GM19239 (cell line): ENCODE measurements at regions not wholly inside any gene's neighbourhood (a gene's known extent, or its start where the extent isn't known, plus 50 kb on each side); places are given as distances from the start of the nearest gene placed in this dataset.

Experiments used
- DNase-seq: peaks from one replicate; pipeline ENCODE4 v3.0.0; 2011; ENCODE audit warnings: low spot score; ENCODE audit not compliant: insufficient read length
- FAIRE-seq: peaks from 2 replicates; lab custom pipeline; 2011; peaks lifted over from hg19 to GRCh38; lab: Jason Lieb, UNC

- DNase-seq (no peak), FAIRE-seq (no peak)
Observed at GRCh38 chr10:130543794-130544193, 407.6 kb downstream of the GLRX3 start.

DNA sequence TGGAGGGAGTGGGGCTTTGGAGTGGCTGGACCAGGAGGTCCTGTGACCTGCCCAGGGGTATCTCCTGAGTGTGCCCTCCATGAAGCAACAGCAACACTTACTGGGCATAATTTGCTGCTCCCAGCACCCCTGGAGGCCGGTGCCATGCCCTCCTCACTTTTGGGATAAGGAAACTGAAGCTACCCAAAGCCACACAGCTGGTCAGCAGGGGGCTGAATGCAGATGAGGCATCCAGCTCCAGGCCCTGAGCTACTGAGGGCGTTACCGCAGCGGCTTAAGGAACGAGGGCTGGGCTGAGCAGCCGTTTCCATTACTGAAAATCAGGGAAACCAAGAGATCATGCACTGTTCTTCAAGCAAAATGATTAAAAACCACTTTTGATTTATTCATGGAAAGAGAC is 408.9 kb downstream of the GLRX3 start:
- DNase-seq (no peak), FAIRE-seq (no peak)

DNA sequence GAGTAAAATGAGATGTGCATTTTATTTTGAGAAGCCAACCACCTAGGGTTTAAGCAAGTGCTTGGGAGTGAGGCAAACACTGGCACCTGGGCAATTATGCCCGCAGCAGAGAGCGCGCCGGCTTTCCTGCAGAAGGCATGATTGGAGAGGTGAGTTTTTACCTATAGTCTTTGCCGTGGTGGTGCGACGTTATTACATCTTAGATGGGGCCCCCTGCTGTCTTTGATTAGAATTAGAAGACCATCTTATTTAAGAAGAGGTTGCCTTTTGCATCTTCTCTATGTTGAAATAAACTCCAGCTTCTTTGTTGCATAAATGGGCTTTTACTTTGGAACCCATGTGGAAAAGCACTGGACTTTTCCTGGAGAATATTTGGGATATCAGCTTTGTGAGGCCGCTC is 409.5 kb downstream of the GLRX3 start:
- FAIRE-seq (no peak), DNase-seq (no peak)

- DNase-seq (no peak), FAIRE-seq (no peak)
Observed at GRCh38 chr10:130546841-130547240, 410.6 kb downstream of the GLRX3 start.

GRCh38 chr10:130547368-130547767 is 411.2 kb downstream of the GLRX3 start:
- no peak for FAIRE-seq
- no peak for DNase-seq

DNA sequence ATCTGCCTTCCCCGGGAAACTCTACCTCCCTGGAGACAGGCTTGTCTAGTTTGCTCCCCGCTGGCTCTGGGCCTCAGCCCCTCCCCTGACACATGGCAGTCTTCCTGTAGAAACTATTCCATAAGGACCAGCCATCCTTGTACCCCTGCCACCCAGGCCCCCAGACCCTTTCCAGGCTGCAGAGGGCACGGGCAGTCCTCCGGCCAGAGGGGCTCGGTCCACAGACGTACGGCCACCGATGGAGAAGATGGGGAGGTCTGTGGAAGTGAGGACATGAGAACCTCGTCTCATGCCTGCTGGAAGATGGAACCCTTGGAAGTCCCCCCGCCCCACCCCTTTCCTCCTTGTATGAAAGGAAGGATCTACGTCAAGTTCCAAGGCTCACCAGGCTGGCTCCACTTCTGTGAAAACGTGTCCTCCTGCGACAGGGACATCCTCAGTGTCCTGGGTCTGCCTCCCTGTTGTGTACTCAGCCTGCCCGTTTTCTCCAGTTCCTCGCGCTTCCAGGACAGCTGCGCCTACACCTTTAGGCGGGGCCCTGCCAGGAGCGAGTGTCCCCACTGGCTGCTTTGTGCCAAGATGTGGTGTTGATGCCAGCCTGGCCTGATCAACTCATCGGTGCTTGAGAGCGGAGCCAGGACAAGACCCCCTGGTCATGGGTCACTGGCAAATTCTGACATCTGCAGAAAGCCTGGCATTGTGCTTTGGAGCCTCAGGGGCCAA is 414.9 kb downstream of the GLRX3 start:
- FAIRE-seq, result no peak
- no peak for DNase-seq

DNA sequence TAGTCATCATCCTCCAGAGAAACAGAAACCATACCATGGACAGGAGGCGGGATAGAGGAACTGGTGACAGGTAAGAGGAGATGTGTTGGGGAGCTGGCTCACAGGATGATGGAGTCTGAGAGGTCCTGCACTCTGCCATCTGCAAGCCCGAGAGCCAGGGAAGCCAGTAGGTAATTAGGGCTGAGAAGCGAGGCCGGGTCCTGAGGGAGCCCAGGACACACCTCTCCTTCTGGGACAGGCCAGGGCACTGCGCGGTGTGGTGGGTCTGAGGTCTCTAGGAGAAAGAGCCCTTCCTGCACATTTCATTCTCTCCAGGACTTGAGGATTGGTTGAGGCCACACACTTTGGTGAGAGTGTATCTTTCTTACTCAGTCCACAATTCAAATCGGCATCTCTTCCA is 415.5 kb downstream of the GLRX3 start:
- FAIRE-seq, result no peak
- no peak for DNase-seq

DNA sequence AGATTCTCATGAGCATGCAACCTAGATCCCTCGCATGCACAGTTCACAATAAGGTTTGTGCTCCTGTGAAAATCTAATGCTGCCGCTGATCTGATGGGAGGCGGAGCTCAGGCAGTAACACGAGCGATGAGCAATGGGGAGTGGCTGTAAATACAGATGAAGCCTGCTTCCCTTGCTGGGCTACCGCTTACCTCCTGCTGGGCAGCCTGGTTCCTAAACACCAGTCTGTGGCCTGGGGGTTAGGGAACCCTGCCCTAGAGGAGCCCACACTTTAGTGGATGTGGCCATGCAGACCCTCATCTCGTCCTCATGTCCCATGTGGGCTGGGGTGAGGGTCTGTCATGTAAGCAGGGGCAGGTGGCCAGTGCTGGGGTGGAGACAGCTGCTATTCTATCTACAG is 417.6 kb downstream of the GLRX3 start:
- DNase-seq, result no peak
- no peak for FAIRE-seq

DNA sequence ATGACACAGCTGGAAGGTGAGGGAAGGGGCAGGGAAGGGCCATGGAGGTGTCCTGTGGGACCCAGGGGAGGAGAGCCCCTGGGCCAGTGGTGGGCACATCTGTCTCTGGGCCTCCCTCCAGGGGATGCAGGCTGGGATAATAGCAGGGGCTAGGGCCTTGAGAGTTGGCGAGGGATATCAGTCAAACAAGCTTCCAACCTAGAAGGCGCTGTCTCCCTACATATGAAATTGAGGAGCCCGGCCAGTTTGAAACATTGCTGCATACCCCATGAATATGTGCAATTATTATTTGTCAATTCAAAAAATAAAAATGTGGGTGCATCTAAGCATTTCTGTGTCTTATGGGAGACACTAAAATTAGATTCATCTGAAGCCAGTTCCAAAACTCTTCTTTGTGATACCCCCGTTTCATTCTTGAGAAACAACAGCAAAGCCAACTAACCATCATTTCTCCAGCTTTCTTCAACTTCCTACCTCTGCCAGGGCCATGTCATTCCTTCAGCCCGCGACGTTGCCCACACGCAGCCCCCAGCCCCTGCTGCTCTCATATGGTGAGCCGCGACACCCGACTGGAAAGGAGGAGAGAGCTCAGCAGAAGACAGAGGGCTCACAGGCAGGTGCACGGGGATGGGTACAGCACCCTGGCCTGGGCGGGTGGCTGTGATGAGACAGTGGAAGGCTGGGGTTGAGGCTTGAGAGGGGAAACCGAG is 418.7 kb downstream of the GLRX3 start:
- FAIRE-seq (no peak), DNase-seq (no peak)

DNA sequence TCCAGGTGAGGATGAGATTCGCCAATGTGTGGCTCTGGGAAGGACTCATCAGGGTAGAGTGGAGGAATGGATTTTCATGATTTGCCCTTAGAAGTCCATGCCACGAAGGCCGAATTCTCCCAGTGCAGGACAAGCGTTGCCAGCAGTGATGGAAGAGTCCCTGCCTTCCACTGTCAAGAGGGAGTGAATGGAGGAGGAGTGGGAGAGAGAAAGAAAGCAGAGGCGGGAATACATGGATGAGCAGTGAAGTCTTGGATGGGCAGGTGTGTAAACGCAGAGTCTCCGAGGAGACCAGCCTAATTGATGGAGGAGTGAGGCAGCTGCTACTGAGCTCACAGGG is 419.2 kb downstream of the GLRX3 start:
- FAIRE-seq, result no peak
- no peak for DNase-seq

GRCh38 chr10:130557181-130557845 is 421.1 kb downstream of the GLRX3 start:
- DNase-seq (no peak), FAIRE-seq (no peak)

DNA sequence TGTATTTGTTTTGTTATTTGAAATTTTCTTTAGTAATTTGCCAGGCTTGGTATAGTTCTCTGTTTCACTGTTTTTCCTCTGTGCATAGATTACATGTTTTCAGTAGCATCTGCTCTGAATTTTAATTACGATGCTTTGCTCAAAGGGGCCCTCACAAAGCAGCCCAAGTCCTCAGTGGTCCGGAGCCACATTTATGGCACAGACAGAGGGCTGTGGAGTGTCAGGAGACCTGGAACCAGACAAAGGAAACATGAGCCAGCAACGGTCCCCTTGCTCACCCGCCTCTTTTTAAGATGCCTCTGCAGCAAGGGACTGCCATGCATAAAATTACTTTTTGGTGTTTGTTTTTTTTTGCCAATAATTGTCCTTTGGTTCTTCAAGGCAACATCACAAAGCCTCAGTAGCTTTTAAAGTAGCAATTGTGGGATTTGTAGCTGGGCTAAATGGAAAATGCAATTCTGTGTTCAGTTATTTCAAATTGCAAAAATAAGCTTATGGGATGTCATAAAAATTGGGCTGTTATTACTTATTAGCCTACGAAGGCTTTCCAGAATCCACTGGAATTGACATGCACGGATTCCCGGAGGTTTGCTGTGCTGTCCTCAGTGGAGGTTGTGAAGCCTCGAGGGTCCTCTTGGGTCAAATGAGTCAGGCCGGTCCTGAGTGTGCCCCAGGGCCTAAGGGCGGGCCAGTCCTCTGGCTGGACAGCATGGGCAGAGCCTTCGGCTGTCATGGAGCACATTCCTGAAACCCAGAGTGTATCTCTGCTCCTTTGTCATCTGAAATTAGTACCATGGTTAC is 422.8 kb downstream of the GLRX3 start:
- FAIRE-seq (no peak), DNase-seq (no peak)

GRCh38 chr10:130559547-130559880 is 423.3 kb downstream of the GLRX3 start:
- no peak for FAIRE-seq
- no peak for DNase-seq

DNA sequence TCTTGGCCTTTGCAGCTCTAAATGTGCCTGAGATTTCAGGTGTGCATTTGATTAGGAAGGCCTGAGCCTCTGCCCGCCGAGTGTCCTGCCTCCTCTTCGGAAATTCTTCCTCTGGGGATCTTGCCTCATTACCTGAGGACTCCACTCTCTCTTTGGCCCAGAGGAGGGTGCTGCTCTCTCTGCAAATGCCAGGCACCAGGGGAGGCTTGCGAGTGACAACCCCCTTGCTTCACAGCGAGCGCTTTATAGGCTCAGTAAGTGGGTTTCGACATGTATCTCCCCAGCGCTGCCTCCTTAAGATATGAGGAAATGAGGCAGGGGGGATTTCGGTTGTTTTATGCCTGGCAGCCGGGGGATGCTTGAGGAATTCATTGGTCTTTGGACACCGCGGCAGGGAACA is 423.9 kb downstream of the GLRX3 start:
- no peak for FAIRE-seq
- no peak for DNase-seq

DNA sequence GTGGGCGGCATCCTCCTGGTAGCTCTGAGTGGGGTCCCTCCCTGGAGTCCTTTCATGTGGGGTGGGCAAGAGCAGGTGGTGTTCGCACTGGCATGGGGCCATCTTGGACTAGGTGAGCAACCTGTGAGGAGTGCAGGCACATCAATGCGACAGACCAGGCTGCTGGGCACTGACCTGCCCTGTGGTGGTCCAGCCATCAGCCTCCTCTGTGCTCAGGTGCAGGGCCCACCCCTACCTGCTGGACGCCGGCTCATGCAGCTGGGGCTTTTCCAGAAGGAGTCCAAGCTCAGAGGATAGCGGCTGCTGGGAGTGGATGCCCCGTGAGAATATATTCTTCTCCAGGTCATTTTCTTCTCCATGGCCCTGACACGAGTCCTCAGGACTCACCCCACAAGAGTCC is 424.4 kb downstream of the GLRX3 start:
- DNase-seq (no peak), FAIRE-seq (no peak)

DNA sequence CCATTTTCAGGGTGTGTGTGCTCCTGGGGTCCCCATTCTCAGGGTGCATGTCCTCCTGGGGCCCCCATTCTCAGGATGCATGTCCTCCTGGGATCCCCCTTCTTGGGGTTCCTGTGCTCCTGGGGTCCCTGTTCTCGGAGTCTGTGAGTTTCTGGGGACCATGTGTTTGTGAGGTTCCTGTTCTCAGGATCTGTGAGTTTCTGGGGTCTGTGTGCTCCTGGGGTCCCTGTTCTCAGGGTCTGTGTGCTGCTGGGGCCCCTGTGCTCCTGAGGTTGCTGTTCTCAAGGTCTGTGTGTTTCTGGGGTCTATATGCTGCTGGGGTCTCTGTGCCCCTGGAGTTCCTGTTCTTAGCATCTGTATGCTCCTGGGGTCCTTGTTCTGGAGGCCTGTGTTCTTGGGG is 425.5 kb downstream of the GLRX3 start:
- DNase-seq (no peak), FAIRE-seq (no peak)

- no peak for FAIRE-seq
- no peak for DNase-seq
Observed at GRCh38 chr10:130567011-130567410, 430.8 kb downstream of the GLRX3 start.

GRCh38 chr10:130567436-130567835 is 431.2 kb downstream of the GLRX3 start:
- FAIRE-seq, result no peak
- DNase-seq, result no peak

DNA sequence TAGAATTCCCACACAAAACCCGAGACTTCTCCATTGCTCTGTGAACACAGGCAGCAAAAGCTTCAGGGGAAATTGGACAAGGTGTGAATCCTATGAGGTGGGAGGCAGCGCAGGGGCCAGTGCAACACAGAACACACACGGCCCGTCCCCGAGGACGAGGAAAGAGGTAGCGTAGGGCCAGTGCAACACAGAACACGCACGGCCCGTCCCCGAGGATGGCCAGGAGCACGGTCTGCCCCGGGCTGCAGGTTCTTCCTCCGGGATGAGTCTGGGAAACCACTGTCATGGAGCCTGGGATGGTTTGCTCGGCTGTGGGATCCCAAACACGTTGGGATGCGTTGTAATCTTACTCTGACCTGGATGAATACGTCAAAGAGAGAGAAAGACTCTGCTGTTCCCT is 432.1 kb downstream of the GLRX3 start:
- FAIRE-seq (no peak), DNase-seq (no peak)

- no peak for FAIRE-seq
Observed at GRCh38 chr10:130570074-130570473, 433.9 kb downstream of the GLRX3 start.

DNA sequence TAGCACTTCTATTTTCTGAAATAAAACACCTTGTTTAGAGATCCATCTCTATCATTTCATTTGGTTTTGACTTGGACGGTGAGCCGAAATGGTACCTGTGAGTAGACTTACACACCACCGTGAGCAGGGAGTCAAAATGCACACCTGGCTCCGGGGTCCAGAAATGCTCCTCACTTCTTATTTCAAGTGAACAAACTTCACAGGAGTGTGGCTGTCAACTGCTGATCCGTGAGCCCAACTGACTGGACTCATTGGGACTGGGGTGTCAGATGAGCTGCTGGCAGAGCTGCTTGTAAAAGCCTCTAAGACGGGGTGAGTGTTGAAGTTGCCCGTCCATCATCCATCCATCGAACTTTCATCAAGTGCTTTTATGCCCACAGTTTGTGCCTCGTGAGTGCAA is 435.5 kb downstream of the GLRX3 start:
- FAIRE-seq, result no peak
- no peak for DNase-seq

More at GRCh38 chr10:130570074-130570473, 433.9 kb downstream of the GLRX3 start:
- no peak for DNase-seq
